PC-9 (cell line): ENCODE measurements at regions not wholly inside any gene's neighbourhood (a gene's known extent, or its start where the extent isn't known, plus 50 kb on each side); places are given as distances from the start of the nearest gene placed in this dataset.

Experiments used
- EZH2 ChIP-seq: fragments of 200-600 bp; sonication (generic); IDR thresholded peaks from 2 replicates; pipeline ENCODE4 v1.8.0; 2017; ENCODE audit warnings: antibody characterized with exemption, low read depth
- TF ChIP-seq, protein P1 (sequence below): fragments of 200-600 bp; sonication (generic); conservative IDR thresholded peaks from 2 replicates; pipeline ENCODE4 v1.6.1; 2017; ENCODE audit warnings: mixed run types, antibody characterized with exemption, mild to moderate bottlenecking, moderate library complexity

DNA sequence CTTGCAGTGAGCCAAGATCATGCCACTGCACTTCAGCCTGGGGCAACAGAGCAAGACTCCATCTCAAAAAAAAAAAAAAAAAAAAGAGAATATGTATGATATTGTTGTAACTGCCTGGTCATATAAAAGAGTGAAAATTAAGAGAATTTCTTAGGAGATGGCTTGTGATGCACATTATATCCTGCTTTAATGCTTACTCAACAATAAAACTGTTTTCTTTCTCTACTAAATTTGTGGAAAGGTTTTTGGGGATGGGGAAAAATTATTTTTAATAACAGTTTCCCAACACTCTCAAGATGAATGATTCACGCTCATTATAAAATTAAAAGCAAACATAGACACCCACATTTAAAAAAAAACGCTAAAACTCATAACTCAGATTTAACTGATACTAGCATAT, 1163.0 kb downstream of the SI start:
- TF ChIP-seq, protein P1, sequence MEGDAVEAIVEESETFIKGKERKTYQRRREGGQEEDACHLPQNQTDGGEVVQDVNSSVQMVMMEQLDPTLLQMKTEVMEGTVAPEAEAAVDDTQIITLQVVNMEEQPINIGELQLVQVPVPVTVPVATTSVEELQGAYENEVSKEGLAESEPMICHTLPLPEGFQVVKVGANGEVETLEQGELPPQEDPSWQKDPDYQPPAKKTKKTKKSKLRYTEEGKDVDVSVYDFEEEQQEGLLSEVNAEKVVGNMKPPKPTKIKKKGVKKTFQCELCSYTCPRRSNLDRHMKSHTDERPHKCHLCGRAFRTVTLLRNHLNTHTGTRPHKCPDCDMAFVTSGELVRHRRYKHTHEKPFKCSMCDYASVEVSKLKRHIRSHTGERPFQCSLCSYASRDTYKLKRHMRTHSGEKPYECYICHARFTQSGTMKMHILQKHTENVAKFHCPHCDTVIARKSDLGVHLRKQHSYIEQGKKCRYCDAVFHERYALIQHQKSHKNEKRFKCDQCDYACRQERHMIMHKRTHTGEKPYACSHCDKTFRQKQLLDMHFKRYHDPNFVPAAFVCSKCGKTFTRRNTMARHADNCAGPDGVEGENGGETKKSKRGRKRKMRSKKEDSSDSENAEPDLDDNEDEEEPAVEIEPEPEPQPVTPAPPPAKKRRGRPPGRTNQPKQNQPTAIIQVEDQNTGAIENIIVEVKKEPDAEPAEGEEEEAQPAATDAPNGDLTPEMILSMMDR: no peak
- TF ChIP-seq EZH2: no peak
